Mammary epithelial cell (primary cell): ENCODE measurements at regions not wholly inside any gene's neighbourhood (a gene's known extent, or its start where the extent isn't known, plus 50 kb on each side); places are given as distances from the start of the nearest gene placed in this dataset.

Experiments
- CTCF ChIP-seq, 2 donors: IDR thresholded peaks in 1 of 2; conservative IDR thresholded peaks in 1 of 2; 2 replicates each; pipeline ENCODE4 v1.5.1; 2011 to 2012; ENCODE audit warnings: inconsistent platforms in 2 of 2, low read length in 2 of 2, mild to moderate bottlenecking in 2 of 2, control low read depth in 1 of 2, low read depth in 1 of 2; ENCODE audit not compliant: insufficient read depth in 1 of 2; ENCODE audit errors: extremely low read depth in 1 of 2
- EZH2 ChIP-seq: IDR thresholded peaks from 2 replicates; pipeline ENCODE4 v1.6.1; 2012; ENCODE audit warnings: low read length, inconsistent platforms, borderline replicate concordance

GRCh38 chr2:8482432-8482831, 199.4 kb upstream of the ID2 start:
- TF ChIP-seq CTCF (conservative IDR thresholded peaks at IDR 0.05 in 1 of 2, IDR thresholded peaks at IDR 0.05 in 1 of 2; ENCODE audit: extremely low read depth in 1 of 2, insufficient read depth in 1 of 2, low read depth in 1 of 2, low read length in 2 of 2) (no peak), EZH2 (no peak)
